Adrenal gland (tissue), 9 donors: ENCODE measurements at regions not wholly inside any gene's neighbourhood (a gene's known extent, or its start where the extent isn't known, plus 50 kb on each side); places are given as distances from the start of the nearest gene placed in this dataset.
"Not testable (repeated sequence)": the region's sequence is repeated elsewhere in the genome, so short reads cannot be mapped to it uniquely, and the experiment has no call there.

Experiments
- DNase-seq, 7 donors: peaks; one replicate each; pipeline ENCODE4 v3.0.0-alpha.2; 2019 to 2020
- H3K27ac ChIP-seq, 5 donors: fragments of 200-600 bp; sonication (generic) in 4 of 5; 1 replicate in 3 of 5; 2 replicates in 2 of 5; pipeline versions ENCODE4 v1.5.1 to v1.8.0; 2016 to 2020; ENCODE audit warnings: mild to moderate bottlenecking in 1 of 5
- H3K27me3 ChIP-seq: fragments of 200-600 bp; 2 replicates; pipeline ENCODE4 v1.8.0; 2021
- H3K36me3 ChIP-seq, 2 donors: fragments of 200-600 bp; replicated peaks in 1 of 2; 1 replicate in 1 of 2; 2 replicates in 1 of 2; pipeline versions ENCODE4 v1.5.1 to v1.8.0; 2018 to 2022
- H3K4me1 ChIP-seq, 2 donors: fragments of 200-600 bp; replicated peaks in 1 of 2; 1 replicate in 1 of 2; 2 replicates in 1 of 2; pipeline versions ENCODE4 v1.5.1 to v1.8.0; 2018 to 2021
- H3K4me3 ChIP-seq, 4 donors: fragments of 200-600 bp; sonication (generic) in 3 of 4; one replicate each; pipeline ENCODE4 v1.5.1; 2016 to 2018
- H3K9me3 ChIP-seq, 3 donors: fragments of 200-600 bp; sonication (generic) in 1 of 3; replicated peaks in 1 of 3; 1 replicate in 2 of 3; 2 replicates in 1 of 3; pipeline versions ENCODE4 v1.5.1 to v1.8.0; 2016 to 2021
- CTCF ChIP-seq, 6 experiments: fragments of 450-650 bp in 4 of 6; fragments of 200-600 bp in 2 of 6; sonication (generic) in 1 of 6; IDR thresholded peaks; 1 replicate in 5 of 6; 2 replicates in 1 of 6; pipeline versions ENCODE4 v1.5.1 to v1.8.0; 2016 to 2021; ENCODE audit warnings: antibody characterized with exemption in 6 of 6, mild to moderate bottlenecking in 2 of 6, moderate library complexity in 1 of 6
- POLR2A ChIP-seq, 2 donors: fragments of 450-650 bp; IDR thresholded peaks; one replicate each; pipeline ENCODE4 v1.6.1; 2017; ENCODE audit warnings: antibody characterized with exemption in 2 of 2, mild to moderate bottlenecking in 2 of 2, moderate library complexity in 1 of 2
- WGBS, 4 donors: extraction: QIAGEN DNeasy Blood & Tissue Kit in 2 of 4; methylation state at CpG; one replicate each; pipeline versions ENCODE4 v1.1.5 to v1.1.7; 2013 to 2017; 5-methylcytosine and 5-hydroxymethylcytosine counted together
- intact Hi-C, 2 donors: fragments of 100-400 bp; cut with DNase I; formaldehyde crosslinking; loops; one replicate each; pipeline versions ENCODE4 v1.14.1 to v1.15.0; 2022 to 2023
- donor health status: healthy with polysubstance abuse.
- donor health status: Bipolar disorder and iron deficiency.
- donor health status: DM: yes; HTN: yes; CAD: no.
- donor health status: DM: no; HTN: no; CAD: no.
- donor health status: DM: no; HTN: no; CAD: no.

GRCh38 chr3:124363476-124363875, 366.8 kb upstream of the UMPS start:
- TF ChIP-seq CTCF (IDR thresholded peaks at IDR 0.05) (no peak), POLR2A (IDR thresholded peaks at IDR 0.05) (no peak)
- Histone ChIP-seq H3K4me1 (peaks cover 0 to 10% of the 10 kb centered on the region in 2 donors), H3K4me3 (no peak overlapping the region), H3K9me3 (no peaks in the 10 kb centered on the region), H3K27me3 (no peaks in the 10 kb centered on the region), H3K36me3 (no peaks in the 10 kb centered on the region), H3K27ac (peak overlapping the region in 1 of 5 donors; percentile 67)
- intact Hi-C loops: no loop called here
- peak in 6 of 7 donors; percentile 17 to 70 (median 48) for DNase-seq

- Histone ChIP-seq H3K36me3 (no peaks in the 10 kb centered on the region), H3K27me3 (no peaks in the 10 kb centered on the region), H3K4me3 (no peak overlapping the region), H3K27ac (peak overlapping the region in 1 of 5 donors; percentile 67), H3K9me3 (no peaks in the 10 kb centered on the region), H3K4me1 (peaks cover 0 to 10% of the 10 kb centered on the region in 2 donors)
- no peak for TF ChIP-seq CTCF (IDR thresholded peaks at IDR 0.05)
- TF ChIP-seq POLR2A (IDR thresholded peaks at IDR 0.05): no peak
- intact Hi-C loops: no loop called here
- WGBS, 4 donors: 61 to 72% (median 67%) methylated on average over 2 of the region's 2 CpGs
- DNase-seq: peak in 2 of 7 donors; percentile 7 to 20
Measured at GRCh38 chr3:124364317-124365020, 365.8 kb upstream of the UMPS start.

GRCh38 chr3:124366655-124367054, 363.6 kb upstream of the UMPS start:
- H3K36me3 ChIP-seq, H3K27ac ChIP-seq, DNase-seq, H3K9me3 ChIP-seq, H3K4me3 ChIP-seq, intact Hi-C loops, H3K27me3 ChIP-seq: not testable (repeated sequence)
- peaks cover 0 to 10% of the 10 kb centered on the region in 2 donors for H3K4me1 ChIP-seq
- 92 to 100% (median 93%) methylated on average over 4 to 12 of the region's 27 CpGs for WGBS, 4 donors

- DNase-seq: no peak
- Histone ChIP-seq H3K9me3 (no peaks in the 10 kb centered on the region), H3K4me3 (no peak overlapping the region), H3K27ac (no peak overlapping the region), H3K27me3 (no peaks in the 10 kb centered on the region), H3K4me1 (no peaks in the 10 kb centered on the region), H3K36me3 (no peaks in the 10 kb centered on the region)
- 69 to 94% (median 82%) methylated on average over 3 of the region's 3 CpGs for WGBS, 4 donors
- TF ChIP-seq CTCF (IDR thresholded peaks at IDR 0.05): no peak
- no peak for TF ChIP-seq POLR2A (IDR thresholded peaks at IDR 0.05)
- intact Hi-C loops: no loop called here
Measured at GRCh38 chr3:124372775-124373174, 357.5 kb upstream of the UMPS start.

- TF ChIP-seq POLR2A (IDR thresholded peaks at IDR 0.05) (no peak), CTCF (IDR thresholded peaks at IDR 0.05) (no peak)
- no peak for DNase-seq
- H3K36me3 ChIP-seq: no peaks in the 10 kb centered on the region
- H3K4me1 ChIP-seq: no peaks in the 10 kb centered on the region
- H3K27ac ChIP-seq: no peak overlapping the region
- intact Hi-C loops: no loop called here
- H3K27me3 ChIP-seq: no peaks in the 10 kb centered on the region
- 91 to 96% (median 92%) methylated on average over 2 of the region's 2 CpGs for WGBS, 4 donors
- H3K4me3 ChIP-seq: no peak overlapping the region
- H3K9me3 ChIP-seq: no peaks in the 10 kb centered on the region
Measured at GRCh38 chr3:124373524-124373923, 356.7 kb upstream of the UMPS start.
